RCC 7860 (cell line): ENCODE measurements at regions not wholly inside any gene's neighbourhood (a gene's known extent, or its start where the extent isn't known, plus 50 kb on each side); places are given as distances from the start of the nearest gene placed in this dataset.

Source experiments
- DNase-seq: peaks from one replicate; pipeline ENCODE4 v3.0.0-alpha.2; 2015; ENCODE audit warnings: low spot score
- FAIRE-seq: peaks from 2 replicates; lab custom pipeline; 2012; peaks lifted over from hg19 to GRCh38; lab: Jason Lieb, UNC

DNA sequence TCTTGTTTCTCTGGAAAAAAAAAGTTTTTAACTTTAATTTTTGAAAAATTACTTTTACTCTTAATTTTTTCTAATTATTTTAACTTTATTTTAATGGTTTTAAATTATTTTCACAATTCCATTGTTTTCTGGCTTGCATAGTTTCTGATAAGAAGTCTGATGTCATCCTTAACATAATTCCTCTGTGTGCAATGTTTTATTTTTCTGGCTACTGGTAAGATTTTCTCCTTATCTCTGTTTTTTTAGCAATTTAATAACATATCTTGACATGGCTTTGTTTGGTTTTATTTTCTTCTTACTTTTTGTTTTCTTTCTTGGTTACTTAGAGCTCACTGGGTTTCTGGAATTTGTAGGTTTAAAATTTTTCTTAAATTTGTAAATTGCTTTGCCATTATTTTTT lies 114.8 kb downstream of the TBXT start:
- FAIRE-seq, result no peak
- DNase-seq, result no peak

DNA sequence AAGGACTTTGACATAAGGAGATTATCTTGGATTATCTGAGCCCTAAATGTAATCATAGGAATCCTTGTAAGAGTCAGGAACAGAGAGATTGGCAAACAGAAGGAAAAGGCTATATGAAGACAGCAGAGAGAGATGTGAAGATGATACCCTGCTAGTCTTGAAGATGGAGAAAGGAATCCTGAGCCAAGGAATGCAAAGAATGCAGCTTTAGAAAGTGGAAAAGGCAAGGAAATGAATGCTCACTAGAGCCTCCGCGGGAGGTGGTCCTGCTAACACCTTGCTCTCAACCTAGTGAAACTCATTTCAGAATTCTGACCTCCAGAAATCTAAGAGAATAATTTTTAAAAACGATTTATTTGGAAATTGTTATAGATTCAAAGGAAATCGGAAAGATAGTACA lies 117.1 kb downstream of the TBXT start:
- FAIRE-seq (no peak), DNase-seq (no peak)

DNA sequence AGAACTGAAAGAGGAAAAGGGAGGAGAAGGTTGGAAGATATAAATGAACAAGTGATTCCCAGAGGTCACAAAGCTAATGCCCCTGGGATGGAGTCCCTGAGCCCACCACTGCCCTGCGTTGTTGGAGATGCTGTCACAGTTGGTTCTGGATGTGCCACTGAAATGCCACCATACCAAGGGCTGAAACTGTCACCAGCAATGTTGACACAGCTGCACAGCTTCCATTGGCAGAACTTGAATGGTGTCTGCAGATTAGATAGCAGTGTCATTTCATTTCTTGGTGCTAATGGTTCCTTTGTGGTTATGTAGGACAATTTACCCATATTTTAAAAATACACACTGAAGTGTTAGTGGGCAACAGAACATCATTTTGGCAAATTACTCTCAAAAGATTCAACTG lies 120.7 kb downstream of the TBXT start:
- FAIRE-seq, result no peak

DNA sequence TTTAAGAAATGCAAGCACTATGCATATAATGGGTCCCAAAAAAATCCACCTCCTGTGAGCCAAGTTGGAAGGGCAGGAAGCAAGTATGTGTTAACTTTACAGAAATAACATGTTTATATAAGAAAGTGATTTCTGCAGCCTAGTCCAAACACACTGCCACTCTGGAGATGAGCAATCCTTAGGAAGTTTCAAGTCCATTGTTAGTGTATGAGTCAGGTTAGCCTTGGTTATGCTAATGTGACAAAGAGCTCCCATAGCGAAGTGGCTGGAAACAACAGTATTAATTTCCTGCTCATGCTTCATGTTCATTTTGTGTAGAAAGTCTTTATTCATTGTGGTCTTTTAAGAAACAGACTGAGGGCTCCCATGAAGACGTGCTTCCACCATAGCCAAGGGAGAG lies 121.4 kb downstream of the TBXT start:
- FAIRE-seq (no peak), DNase-seq (no peak)

More for the DNA sequence above, 120.7 kb downstream of the TBXT start:
- DNase-seq, result no peak

DNA sequence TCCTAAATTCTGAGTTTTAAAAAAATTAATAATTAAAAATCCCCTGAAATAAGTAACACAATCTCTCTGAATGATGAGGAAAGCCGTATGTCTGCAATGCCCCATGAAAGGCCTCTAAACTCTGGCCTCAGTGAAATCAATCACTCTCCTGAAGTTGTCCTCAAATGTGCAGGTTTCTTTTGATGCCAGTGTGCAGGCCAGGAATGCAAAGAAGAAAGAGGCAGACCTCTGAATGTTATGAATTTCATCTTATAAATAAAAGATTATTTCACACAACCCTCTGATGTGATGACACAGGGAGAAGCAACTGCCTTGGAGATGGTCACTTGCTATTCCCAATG lies 121.8 kb downstream of the TBXT start:
- FAIRE-seq (no peak), DNase-seq (no peak)

DNA sequence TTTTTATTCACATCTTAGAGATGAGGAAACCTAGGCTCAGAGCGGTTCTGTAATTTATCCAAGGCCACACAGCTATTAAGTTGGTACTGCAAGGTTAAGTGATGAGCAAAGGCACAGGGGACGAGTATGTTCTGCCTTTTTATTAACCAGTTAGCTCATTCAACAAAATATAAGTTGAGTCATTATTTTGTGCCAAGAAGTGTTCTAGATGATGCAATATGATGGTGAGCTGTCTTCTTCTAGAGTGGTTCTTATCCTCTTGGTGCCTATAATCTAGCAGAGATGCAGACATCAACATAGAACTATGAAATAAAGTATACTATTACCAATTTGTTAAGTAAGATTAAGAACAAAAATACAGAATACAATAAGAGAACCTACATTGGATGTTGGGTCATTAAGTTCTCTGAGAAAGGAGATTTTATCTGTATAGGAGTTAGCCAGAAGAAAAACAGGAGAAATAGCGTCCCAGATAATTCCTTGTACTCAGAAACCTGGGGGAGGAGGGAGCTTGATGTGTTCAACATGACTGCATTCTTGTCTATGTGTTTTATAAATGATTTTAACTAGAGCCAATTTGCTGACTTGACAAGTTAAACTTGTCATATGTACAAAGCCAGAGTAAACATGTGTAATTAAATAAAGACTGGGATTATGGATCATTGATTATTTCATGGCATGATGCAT lies 122.3 kb downstream of the TBXT start:
- DNase-seq, result no peak
- no peak for FAIRE-seq

DNA sequence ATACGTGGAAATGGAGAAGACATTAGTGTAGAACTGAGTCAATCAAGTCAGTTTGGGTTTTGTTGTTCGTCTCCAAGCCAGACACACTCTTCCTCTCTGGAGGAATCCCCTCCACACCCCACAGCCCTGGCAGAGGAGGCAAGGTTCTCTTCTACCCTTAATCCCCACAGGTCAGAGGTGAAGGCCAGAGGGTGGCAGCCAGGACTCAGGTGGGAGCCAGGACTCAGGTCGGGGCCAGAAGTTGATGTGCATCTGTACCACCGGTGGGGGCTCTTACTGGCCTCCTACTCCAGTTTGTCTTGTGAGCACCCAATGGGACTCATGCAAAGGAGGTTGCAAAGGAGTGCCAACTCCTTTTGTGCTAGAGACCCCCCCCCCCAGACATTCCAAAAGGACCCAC lies 126.4 kb downstream of the TBXT start:
- DNase-seq, result no peak
- no peak for FAIRE-seq

DNA sequence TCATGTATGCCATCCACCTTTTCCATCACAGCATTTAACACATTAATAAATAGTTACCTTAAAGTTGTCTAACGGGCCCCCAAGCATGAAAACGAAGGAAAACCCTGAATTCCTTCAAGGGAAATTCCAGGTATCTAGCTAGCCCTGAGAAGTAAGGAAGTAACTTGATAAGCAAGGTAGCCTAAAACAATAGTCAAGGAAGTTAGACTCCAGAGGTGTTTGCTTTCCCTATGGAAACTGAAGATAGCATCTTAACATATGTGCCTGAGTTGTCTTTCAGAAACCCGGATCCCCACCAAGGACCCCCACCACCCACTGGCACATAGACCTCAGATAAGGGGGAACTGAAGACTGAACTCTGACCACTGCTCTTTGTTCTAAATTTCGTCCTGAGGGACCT lies 127.4 kb downstream of the TBXT start:
- DNase-seq, result no peak
- FAIRE-seq, result no peak

DNA sequence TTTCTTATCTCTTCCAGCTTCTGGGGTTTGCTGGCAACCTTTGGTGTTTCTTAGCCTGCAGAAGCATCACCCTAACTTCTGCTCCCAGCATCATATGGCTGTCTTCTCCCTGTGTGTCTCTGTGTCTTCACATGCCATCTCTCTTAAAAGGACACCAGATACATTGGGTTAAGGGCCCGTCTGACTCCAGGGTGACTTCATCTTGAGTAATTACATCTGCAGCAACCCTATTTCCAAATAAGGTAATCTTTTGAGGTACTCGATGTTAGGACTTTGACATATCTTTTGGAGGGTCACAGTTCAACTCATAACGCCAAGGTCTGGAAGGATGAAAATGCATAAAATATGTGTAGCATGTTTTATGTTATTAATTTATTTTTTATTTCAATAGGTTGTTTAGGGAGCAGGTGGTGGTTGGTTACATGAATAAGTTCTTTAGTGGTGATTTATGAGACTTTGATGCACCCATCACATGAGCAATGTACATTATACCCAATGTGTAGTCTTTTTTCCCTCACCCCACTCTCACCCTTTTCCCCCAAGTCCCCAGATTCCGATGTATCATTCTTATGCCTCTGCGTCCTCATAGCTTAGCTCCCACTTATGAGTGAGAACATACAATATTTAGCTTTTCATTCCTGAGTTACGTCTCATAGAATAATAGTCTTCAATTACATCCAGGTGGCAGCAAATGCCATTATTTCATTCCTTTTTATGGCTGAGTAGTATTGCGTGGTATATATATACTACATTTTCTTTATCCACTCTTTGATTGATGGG lies 131.1 kb downstream of the TBXT start:
- DNase-seq (no peak), FAIRE-seq (no peak)

DNA sequence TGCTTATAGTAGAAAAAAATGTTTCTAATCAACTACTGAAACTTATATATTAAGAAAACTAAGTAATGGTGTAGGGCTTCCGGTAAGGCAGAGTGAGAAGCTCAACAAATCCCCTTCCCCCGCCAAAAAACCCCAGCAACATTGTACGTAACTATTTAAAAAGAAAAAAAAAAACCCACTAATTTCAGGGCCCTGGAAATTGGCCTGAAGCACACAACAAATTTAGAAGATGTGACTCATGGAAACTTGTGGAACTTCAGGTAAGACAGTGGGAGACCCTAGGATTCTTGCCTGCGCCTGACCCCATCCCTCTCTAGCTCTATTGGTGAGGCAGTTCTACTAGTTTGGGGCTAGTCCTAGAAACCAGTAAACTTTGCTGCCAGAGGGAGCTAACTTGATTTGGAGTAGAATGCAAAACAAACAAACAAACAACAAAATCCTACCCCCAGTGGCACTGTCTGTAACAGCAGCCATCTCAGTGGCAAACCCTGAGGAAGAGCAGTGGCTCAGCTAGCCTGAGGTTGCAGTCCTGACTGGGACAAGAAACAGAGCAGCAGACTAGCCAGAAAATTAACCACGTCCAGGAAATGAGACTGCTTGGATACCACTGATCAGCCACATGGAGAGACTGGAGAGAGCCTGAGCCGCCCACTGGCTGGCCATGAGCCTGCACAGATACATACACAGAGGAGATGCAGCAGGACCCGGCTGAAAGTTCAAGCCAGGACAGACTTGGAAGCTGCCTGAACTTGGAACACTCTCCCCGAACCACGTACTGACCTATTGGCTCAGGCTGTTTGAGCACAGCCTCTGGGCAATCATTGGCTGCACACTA lies 135.1 kb downstream of the TBXT start:
- DNase-seq (peak; percentile 11), FAIRE-seq (no peak)

DNA sequence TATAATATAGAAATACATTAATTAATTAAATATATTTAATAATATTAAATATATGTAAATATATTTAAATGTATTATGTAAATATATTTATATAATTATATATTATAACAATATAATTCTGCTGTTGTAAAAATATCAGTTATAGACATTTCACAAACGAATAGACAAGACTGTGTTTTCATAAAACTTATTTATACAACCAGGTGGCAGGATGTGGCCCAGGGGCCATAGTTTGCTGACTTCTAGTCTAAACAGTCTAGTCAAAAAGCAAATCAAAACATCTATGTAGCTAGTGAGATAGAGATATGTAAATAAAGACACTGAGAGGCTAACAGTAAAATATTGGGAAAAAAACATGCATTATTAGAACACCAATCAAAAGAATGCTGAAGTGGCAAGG lies 136.4 kb downstream of the TBXT start:
- FAIRE-seq (no peak), DNase-seq (no peak)

DNA sequence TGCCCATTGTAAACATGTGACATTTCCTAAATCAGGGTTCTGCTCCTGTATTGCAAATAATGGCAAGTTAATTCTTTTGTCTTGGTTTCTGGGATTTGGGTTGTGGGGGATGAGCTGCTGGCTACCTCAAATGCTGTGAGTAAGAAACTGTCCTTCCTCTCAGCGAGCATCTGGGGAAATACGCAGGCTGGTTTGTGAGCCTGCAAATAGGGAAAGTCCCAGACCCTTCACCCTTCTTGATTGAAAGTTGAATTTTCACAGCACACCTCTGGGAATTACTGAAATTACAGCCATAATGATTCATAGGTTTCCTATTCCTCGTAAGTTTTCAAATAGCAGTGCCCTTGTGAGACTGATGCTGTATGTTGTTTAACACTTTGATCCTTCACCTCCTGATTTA lies 138.1 kb downstream of the TBXT start:
- DNase-seq, result no peak
- no peak for FAIRE-seq

DNA sequence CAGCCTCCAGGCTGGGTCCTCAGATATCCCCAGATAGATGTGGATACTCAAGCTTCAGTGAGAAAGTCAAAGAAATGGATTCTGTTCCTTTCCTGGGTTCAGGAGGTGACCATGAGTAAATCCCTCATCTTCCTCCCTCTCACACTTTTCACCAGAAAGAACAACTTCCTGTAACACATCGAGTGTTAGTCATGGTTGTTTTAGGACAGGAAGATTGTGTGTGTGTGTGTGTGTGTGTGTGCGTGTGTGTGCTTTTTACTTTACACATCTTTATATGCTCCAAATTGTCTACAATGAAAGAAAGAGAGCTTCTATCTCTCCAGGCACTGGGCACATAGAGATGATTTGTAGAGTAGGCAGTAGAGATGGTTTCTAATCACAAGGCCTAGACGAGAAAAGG lies 139.9 kb downstream of the TBXT start:
- FAIRE-seq, result no peak
- DNase-seq, result no peak

DNA sequence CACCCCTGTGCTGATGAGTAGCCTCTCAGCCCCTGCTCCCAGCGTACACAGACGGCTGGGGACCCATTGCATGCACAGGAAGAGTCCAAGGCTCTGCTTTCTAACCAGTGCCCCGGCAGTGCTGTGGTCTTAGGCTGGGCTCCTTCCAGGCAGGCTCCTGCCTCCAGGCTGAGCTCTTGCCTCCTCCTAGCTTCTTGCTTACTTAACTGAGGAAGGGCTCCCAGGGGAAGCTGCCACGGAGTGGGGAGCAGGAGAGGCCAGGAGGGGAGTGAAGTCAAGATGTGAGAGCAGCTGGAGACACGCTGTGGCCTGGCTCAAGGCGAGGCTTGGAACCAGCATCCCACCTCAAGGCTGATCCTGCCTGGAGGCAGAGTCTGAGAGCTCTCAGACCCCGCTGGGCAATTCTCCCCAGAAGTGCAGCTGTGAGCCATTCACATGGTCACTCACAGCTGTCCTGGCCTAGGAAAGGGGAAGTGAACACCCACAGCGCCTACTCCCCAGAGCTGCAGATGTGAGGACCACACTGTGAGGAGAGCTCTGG lies 141.0 kb downstream of the TBXT start:
- no peak for DNase-seq
- FAIRE-seq, result no peak

DNA sequence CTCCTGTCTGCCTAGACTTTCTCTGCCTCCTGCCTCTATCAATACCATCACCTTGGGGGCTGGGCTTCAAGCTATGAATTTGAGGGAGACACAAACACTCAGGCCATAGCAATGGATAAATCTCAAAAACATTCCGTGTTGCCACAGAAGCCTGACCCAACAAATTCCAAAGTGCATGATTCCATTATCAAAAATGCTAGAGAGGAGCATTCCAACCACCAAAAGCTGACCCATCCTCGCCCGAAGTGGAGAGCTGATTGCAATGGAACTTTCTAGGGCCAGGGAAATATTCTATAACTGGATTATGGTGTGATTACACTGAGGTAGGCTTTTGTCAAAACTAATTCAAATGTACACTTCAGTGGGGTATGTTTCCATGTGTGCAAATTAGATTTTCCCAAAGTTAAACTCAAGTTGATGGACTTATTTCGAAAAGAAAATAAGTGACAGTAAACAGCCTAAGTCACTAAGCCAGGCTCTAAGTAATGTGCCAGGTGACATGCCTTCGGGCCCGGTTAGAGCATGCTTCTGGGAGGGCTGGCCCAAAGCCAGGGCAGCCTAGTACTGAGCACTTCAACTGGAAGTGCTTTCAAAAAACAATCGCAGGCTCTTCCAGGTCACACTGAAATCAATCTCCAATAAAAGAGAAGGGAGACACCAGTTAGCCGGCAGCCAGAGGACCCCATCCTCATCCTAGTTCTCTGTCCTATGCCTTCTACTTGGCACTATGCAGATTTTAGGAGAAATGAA lies 142.3 kb downstream of the TBXT start:
- FAIRE-seq (no peak), DNase-seq (peak; percentile 69)

DNA sequence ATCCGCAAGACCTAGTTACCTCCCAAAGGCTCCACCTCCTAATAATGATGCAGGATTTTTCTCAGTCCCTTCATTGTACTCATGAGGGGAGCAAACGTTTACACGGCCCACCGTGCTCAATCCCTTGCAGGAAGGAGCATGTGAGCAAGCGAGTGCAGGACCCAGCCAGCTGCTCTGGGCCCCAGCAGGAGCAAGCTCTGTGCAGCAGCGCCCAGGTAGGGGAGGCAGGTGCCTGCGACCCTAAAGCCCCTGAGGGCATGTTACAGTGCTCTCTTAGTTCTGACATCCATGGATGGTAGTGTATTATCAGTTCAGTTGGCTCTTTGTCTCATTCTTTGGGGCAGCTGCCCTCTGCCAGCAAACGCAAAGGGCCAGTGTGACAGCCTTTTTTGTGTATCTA lies 143.4 kb downstream of the TBXT start:
- DNase-seq (no peak), FAIRE-seq (no peak)

DNA sequence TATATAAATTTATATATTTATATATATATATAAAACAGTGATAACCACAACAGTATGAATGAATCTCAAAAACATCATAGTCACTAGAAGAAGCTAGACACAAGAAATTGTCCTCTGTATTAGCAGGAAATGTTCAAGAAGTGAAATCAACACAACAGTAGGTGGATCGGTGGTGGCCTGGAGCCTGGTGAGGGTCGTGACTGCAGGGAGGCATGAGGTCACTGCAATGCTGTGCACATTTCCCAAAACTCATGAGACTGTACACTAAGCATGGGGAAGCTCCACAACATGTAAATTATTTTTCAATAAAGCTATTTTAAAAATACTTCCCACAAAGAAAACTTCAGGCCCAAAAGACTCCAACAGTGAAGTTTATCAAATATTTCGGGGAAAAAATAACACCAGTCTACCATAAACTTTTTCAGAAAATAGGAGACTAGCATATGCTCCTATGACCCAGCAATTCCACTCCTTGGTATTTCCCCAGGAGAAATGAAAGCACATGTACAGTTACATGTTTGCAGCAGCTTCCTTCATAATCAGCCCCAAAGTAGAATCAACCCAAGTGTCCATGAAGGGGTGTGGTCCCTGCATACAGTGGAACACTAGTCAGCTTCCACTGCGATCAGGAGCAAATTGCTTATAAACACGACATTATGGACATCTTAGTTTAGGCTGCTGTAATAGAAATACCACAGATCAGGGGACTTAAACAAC lies 144.2 kb downstream of the TBXT start:
- FAIRE-seq, result no peak
- no peak for DNase-seq

DNA sequence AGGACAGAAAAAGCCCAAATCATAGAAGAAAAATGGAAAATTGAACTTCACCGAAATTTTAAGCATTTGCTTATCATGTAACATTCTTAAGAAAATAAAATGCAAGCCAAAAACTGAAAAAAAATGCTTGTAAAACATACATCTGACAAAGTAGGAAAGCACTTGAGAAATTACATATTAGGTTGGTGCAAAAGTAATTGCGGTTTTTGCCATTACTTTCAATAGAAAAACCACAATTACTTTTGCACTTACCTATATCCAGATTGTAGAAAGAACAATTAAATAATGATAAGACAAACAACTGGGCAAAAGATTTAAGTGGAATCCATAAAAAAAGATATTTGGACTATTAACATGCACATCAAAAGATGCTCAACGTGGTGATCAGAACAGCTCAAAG lies 146.2 kb downstream of the TBXT start:
- FAIRE-seq (no peak), DNase-seq (no peak)

DNA sequence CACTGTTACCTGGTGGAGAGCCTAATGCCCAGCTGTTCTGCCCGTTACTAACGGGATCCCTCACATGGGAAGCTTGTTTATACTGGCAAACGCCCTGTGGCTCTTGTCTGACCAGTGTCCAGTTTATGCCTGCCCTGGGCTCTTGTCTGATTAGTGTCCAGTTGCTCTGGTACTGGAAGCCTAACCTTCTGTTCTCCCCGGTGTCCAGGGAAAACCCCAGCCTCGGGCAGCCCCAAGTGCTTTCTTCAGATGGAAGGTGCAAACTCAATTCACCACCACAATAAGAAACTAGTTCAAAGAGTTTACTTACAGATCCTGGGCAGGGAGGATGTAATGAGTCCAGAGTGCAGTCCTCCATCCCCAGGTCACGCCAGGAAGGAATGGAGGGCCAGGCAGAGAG lies 148.4 kb downstream of the TBXT start:
- DNase-seq (no peak), FAIRE-seq (no peak)

DNA sequence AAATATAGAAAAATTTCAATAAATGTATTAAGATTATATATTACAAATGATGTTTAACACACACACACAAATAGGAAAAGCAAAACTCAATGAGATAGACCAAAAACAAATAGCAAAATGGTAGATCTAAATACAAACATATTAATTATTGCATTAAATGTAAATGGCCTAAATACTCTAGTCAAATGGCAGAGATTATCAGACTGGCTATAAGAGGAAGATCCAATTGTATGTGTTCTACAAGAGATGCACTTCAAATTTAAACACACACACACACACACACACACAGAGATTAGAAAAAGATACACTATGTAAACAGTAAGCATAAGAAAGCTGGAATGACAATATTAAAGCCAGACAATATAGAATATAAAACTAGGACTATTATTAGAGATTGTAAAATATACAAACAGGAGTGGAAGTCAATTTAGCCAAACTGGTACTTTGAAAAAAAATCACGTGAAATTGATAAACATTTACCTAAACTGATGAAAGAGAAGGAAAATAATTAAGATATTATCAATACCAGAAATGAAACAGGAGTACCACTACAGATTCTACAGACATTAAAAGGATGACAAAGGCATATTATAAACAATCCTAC lies 150.5 kb downstream of the TBXT start:
- no peak for DNase-seq
- no peak for FAIRE-seq
